Head of caudate nucleus (tissue), 42 donors: ENCODE measurements at regions not wholly inside any gene's neighbourhood (a gene's known extent, or its start where the extent isn't known, plus 50 kb on each side); places are given as distances from the start of the nearest gene placed in this dataset.
A peak's percentile ranks its signal among the peaks of the same experiment; 100 is the strongest.

Experiments
- DNase-seq, 42 donors: peaks; one replicate each; pipeline versions ENCODE4 v3.0.0 to v3.0.0-alpha.2; 2020 to 2021; ENCODE audit warnings: mixed read lengths in 7 of 42
- intact Hi-C: fragments of 100-400 bp; cut with DNase I; formaldehyde crosslinking; loops from one replicate; pipeline ENCODE4 v1.15.0; 2022

DNA sequence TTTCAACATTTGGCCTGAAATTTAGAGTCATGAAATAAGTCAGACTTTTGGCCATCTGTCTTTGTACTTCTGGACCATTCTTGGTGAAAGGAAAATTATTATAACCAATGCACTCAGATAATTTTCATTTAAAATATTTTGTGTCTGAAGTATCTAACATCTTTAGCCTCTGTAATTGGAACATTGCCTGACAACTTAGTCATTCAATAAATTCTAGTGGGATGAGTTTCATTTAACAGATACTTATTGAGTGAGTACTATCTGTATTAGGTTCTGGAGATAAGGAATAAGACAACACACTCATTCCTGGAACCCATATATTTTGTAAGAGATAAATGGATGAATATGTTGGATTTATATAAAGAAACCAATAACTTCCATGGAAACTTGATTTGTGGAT, 536.0 kb downstream of the BCKDHB start:
- DNase-seq = no peak
- intact Hi-C loops = no loop called here

DNA sequence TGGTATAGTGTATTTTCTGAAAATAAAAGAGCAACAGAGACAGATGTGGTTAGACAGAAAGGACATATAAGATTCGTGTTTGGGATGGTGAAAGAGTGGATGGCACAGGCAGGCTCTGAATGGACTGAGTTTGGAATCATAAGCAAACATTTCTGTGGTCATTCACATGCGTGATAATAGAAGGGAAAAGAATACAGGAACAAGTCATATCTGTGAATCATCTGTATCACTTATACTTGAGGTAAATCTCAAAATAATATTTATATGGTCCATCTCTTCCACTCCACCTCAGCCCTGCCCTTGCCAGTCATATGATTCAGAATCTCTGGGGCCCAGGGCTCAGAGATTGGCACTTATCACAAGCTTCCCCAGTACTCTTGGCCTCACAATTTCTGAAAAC, 535.1 kb downstream of the BCKDHB start:
- intact Hi-C loops = no loop called here
- no peak for DNase-seq

DNA sequence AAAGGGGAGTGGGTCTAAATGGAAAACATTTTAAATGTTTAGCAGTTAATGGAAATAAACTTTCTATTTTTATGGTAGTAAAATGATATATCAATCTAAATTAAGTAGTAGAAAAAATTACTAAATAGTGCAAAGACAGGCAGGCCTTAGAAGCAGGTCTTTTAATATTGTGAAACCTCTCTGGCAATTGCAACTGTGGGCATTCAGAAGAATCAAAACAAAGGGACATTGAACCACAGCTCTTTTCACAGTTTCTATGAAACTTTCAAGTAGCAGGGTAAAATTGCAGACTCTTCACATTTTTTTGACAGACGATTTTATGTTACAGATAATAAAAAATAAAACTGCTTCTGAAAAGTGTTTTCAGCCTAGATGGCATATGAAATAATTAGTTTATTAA, 533.7 kb downstream of the BCKDHB start:
- no peak for DNase-seq
- intact Hi-C loops = no loop called here

DNA sequence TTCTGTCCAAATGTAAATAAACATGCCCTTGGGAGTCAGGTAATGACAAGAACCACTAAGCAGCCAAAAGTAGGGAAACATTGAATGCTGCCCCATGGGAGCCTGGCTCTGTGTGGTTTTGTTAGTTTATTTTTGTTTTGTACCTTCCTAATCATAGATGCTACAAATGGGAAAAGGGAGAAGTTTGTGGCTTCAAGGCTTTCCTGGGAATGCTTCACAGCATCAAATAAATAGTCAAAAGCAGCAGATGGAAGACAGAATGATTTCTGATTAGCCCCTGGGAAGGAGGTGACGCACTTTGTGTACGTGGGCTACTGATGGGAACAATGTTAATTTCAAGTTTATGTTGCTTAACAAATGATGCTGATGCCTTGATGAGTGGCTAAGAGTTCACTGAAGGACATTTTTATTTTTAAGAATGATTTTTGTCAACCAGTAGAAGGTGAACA, 532.7 kb downstream of the BCKDHB start:
- DNase-seq = no peak
- intact Hi-C loops = no loop called here

DNA sequence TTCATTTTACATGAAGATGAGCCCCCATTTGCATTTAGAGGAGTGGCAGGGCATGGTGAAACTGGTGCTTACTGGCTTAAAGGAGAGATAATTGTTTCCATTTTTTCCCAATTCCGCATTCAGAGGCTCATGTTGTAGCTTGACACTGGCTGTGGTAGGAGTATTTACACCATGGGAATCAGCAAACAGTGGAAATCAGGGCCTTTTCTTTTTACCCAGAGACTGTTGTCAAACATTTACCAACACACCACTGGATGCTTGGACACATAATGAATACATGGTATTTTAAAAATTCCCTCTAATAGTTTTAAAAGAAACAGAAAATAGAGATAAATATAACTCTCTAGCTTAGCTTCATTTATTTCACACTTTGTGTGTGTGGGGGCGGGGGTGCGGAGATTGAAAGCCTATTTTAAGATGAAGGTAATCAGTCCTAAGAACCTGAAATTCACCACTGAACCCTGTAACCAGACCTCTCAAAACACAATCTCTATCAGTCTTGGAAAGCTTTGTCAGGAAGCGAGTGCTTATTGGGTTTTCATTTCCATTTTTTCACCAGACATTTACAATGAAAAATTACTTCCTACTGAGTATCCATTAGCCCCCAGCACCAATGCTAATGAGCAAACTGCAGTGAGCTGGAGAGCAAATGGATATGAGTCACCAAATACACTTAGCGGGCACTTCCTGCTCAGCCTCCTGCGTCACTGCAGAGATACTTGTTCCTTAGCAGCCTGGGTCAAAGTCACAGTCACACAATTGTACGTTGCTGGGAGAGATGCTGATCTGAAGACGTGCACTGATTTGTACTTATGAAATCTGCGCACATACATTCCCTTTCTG, 532.0 kb downstream of the BCKDHB start:
- DNase-seq = peak in 3 of 42 donors; percentile 10 to 25 (median 17)
- intact Hi-C loops = no loop called here

DNA sequence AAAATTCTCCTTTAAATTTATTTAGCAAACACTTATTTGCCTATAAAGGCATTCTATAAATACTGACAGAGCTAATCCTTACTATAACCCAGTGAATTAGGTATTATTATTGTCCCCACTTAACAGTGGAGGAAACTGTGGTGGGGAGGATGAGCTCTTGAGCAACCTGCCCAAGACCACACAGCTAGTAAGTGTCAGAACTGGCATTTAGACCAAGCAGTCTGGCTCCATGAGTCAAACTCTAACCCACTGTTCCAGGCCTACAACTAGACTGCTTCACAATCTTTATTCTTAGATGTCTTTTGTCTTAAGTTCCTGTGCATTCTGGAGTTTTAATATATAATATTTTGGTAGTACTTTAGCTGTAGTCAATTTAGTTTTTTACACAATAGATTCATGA, 530.8 kb downstream of the BCKDHB start:
- DNase-seq = no peak
- intact Hi-C loops = no loop called here

DNA sequence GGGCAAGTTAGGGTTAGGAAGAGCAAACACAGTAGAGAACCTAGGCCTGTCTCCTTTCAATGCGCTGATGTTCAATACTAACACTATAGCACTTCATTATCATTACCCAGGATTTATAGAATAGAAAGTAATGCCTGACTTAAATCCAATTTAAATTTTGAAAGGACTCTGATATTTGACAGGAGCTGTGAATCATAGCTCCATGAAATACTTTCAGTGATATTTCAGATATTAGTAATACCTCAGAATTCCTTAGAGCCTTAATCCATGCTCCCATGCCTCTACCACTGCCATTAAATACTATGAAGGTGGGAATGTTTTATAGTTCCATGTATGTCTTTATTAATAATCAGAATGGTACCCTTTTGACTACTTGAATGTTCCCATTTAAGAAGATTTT, 530.2 kb downstream of the BCKDHB start:
- no peak for DNase-seq
- intact Hi-C loops = no loop called here

DNA sequence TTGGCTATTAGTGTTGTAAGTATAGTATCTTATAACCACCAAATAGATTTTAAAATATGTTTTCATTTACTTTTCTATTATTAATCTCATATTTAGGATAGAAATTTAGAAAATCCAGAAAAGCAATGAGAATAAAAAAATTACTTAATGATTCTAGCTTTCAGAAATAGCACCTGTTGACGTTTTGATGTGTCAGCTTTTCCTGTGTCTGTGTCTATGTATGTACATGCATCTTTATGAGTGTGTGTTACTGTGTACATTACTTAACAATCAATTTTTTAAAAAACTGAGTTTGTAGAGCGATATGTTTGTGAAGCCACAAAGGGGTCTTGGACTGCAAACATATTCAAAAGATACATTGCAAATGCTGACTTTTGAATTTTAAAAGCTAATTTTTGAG, 526.9 kb downstream of the BCKDHB start:
- intact Hi-C loops = no loop called here
- DNase-seq = no peak

DNA sequence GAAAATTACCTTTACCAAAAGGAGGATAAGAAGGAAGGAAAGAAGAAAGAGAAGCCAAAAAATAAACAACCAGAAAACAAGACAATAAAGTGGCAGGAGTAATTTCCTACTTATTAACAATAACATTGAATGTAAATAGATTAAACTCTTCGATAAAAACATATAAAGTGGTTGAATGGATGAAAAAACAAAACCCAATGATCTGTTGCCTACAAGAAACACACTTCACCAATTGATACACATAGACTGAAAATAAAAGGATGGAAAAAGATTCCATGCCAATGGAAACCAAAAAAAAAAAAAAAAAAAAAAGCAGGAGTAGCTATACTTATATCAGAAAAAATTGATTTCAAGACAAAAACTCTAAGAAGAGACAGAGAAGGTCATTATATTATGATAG, 518.9 kb downstream of the BCKDHB start:
- no peak for DNase-seq
- intact Hi-C loops = no loop called here

DNA sequence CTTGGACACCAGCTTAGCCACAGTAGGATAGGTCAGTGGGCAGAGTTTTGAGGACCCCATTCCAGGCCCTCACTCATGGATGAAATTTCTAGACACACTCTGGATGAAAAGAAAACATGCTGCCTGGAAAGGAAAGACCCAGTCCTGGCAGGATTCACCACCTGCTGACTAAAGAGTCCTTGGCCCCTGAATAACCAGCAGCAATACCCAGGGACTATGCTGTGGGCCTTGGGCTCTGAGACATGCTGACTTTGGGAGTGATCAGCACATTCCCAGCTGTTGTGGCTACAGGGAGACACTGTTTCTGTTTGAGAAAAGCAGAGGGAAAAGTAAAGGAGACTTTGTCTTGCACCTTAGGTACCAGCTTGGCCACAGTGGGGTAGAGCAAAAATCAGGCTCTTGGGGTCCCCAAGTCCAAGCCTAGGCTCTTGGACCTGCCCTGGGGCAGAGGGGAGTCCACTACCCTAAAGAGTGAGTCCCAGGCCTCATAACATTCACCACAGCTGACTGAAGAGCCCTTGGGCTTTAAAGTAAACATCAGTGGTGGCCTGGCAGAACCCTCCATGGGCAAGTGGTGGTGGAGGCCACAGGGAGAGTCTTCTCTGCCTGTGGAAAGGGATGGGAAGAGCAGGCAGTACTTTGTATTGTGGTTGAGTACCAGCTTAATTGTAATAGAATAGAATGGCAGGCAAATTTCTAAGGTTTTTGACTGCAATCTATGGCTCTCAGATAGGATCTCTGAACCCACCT, 516.8 kb downstream of the BCKDHB start:
- intact Hi-C loops = no loop called here
- DNase-seq = no peak

DNA sequence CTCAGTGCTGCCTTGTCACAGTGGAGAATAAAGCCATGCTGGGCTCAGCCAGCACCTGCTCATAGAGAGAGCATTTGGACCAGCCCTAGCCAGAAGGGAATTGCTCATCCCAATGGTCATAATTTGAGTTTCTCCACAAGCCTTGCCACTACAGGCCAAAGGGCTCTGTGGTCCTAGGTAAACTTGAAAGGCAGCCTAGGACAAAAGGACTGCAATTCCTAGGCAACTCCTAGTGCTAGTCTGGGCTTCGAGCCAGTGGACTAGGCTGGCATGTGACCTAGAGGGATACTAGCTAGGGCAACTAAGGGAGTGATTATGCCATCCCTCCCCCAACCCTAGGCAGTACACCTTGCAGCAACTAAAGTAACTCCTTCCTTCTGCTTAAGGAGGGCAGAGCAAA, 516.2 kb downstream of the BCKDHB start:
- intact Hi-C loops = no loop called here
- DNase-seq = peak in 3 of 42 donors; percentile 3 to 28 (median 27)

DNA sequence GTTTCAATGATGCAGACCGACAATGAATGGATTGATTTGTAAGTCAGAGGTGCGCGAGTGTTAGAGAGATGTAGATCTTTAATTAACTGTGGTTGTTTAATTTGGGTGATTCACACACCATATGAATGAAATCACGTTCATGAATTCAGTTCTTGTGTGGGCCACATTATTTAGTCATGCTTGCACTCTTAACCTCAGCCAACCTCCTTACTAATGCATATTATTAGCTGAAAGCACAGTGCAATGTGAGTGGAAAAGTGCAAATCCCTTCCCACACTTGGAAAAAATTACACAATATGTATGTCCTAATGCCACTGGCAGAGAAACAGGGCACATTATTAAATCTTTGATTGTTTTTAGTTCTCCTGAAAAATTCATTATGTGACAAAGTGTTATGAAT, 512.5 kb downstream of the BCKDHB start:
- DNase-seq = no peak
- intact Hi-C loops = no loop called here

DNA sequence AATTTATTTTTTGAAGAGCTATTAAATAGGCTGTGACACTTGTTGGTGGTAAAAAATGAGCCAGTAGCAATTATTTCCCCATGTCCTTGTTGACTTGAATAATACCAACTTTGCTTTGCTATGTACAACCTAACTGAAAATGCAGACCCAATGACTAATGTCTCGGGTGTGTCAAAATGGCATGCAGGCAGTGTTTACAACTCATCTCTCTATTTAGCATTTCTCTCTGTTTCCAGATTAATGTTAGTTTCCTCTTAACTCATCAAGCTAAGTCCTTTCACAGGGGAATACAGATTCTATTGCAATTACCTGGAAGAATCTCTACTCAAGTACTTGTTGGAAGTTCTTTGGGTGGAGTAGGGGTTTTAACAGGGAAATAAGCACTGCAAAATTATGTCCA, 504.4 kb downstream of the BCKDHB start:
- no peak for DNase-seq
- intact Hi-C loops = no loop called here

DNA sequence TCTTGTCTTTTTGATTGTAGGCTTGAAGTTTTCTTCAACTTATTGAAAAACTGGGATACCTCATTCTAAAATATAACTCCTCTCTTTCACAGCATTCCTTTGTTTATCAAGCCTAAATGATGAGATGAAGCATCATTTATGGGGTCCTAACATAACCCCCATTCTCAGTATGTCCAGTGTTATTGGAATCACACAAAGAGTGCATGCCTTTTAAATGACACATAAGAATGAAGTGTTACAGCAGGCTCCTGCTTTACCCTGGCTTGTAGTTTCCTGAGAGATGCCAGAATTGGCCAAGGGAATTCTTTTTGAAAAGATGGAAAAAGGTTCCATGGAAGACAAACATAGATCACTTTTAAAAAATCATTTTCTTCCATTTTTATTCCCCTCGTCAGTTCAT, 502.4 kb downstream of the BCKDHB start:
- DNase-seq = no peak
- intact Hi-C loops = no loop called here

DNA sequence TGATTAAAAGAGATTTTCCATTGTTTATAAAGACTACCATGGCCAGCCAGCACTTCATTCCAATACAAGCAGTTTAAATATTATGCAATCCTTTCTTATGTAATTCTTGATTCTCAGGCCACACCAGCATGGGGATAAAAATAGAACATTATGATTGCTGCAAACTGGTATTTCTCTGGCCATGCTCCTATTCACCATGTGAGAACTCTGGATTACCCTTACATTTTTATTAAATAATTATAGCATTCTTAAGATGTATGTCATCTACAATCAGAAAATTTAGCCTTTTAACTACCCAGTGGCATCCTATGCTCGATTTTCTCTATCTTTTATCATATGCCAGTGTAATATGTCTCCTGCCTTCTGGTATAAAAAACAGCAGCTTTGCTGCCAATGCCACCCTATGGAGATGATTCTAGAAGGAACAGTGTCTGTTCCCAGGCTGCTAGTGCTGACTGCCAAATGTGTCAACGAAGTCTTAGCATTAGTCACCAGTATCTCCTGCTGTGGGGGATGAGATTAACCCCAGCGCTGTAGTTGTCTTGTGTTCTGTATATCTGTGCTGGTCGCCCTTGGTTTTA, 501.4 kb downstream of the BCKDHB start:
- intact Hi-C loops = no loop called here
- DNase-seq = no peak

DNA sequence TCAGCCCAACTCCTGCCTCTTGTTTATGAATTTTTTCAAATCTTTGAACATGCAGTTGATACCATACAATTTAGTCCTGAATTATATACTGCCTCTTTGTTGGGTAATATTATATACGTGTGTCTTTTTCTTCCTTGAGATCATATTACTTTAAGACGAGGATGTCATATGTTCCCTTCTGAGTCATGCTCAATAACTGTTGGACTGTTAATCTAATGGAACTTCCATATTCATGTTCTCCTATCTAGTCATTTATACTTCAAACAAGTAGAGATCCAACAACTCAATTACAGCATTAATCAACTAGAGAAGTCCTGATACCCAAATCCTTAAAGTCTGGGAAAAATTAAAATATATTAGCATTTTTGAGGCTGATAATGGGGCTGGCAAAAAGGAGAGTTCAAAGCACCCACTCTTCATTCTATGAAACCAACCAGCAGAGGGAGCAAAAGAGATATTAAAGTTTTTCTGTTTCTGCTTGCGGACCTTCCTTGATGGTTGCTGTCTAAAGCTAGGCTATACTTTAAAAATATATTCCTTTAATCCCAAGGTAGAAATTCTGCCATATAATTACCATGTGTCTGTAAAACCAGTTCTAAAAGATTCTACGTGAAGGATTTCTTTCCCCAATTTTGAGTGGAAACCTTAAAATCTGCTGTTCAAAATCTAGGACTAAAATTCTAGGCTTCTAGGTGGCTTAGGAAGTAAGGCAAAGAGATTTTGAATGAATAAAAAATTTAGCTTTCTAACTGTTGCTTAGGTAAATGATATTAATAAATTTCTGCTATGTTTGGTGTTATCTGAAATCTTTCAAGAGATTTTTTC, 498.9 kb downstream of the BCKDHB start:
- intact Hi-C loops = no loop called here
- DNase-seq = peak in 6 of 42 donors; percentile 4 to 47 (median 9)

DNA sequence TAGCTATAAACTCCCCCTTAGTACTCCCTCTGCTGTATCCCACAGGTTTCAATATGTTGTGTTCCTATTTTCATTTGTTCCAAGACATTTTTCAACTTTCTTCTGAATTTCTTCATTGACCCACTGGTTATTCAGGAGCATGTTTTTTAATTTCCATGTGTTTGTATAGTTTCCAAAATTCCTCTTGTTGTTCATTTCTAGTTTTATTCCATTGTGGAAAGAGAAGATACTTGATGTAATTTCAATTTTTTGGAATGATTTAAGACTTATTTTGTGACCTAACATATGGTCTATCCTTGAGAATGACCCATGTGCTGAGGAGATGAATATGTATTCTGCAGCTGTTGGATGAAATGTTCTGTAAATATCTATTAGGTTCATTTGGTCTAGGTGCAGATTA, 497.2 kb downstream of the BCKDHB start:
- intact Hi-C loops = no loop called here
- DNase-seq = no peak

DNA sequence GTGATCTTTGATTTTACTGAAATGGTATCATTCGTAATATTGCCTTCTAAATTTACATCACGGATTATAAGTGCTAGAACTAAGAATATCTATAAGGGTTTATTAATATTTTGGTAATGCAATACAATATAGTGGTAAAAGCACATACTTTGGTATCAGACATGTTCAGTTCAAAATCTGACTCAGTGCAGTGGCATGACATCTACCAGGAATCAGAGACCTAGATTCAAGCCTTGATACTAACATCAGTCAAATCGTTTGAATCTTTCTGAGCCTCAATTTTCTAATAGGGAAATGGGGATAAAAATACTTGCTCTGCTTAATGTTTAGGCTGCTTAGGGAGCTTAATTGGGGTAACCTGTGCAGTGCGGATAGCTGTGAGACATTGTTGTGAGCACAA, 488.0 kb downstream of the BCKDHB start:
- intact Hi-C loops = no loop called here

DNA sequence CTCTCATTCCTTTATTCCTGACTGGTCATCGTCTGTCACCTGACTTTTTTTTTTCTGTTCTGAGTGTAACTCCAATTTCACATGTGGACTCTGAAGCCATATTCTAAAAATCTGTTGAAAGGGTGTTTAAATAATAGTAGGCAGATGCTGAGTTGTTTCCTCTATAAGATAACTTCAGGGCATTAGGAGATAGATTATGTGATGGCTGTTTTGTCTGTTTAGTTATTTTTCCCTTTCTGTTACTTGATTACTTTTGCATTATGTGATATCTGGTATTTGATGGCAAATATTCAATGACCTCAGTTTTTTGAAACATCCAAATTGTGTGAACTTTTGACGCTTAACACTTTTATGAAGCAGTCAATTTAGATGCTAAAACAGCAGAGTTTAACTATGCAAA, 486.0 kb downstream of the BCKDHB start:
- no peak for DNase-seq
- intact Hi-C loops = no loop called here

More for the DNA sequence above, 488.0 kb downstream of the BCKDHB start:
- DNase-seq = no peak
